Nucleus accumbens (tissue), 56 donors: ENCODE measurements at regions not wholly inside any gene's neighbourhood (a gene's known extent, or its start where the extent isn't known, plus 50 kb on each side); places are given as distances from the start of the nearest gene placed in this dataset.
"Not testable (repeated sequence)": the region's sequence is repeated elsewhere in the genome, so short reads cannot be mapped to it uniquely, and the experiment has no call there.

Experiments
- DNase-seq, 56 donors: peaks; one replicate each; lab custom pipeline; 2025; lab: John Stamatoyannopoulos, UW

GRCh38 chr11:25602959-25603358 is 729.0 kb upstream of the ANO3 start:
- no peak for DNase-seq

- DNase-seq, result no peak
Observed at GRCh38 chr11:25612806-25613205, 719.1 kb upstream of the ANO3 start.

- DNase-seq, result no peak
Observed at GRCh38 chr11:25613451-25613850, 718.5 kb upstream of the ANO3 start.

GRCh38 chr11:25613865-25614264 is 718.1 kb upstream of the ANO3 start:
- DNase-seq, result no peak

GRCh38 chr11:25615069-25615468 is 716.9 kb upstream of the ANO3 start:
- no peak for DNase-seq

- peak in 3 of 56 donors; percentile 5 to 42 (median 10) for DNase-seq
Observed at GRCh38 chr11:25615841-25616240, 716.1 kb upstream of the ANO3 start.

GRCh38 chr11:25625094-25625493 is 706.8 kb upstream of the ANO3 start:
- DNase-seq, result no peak

GRCh38 chr11:25628030-25628429 is 703.9 kb upstream of the ANO3 start:
- no peak for DNase-seq

- DNase-seq, result no peak
Observed at GRCh38 chr11:25633230-25633629, 698.7 kb upstream of the ANO3 start.

GRCh38 chr11:25649220-25649619 is 682.7 kb upstream of the ANO3 start:
- not testable (repeated sequence) for DNase-seq

GRCh38 chr11:25650319-25650718 is 681.6 kb upstream of the ANO3 start:
- no peak for DNase-seq

- no peak for DNase-seq
Observed at GRCh38 chr11:25655636-25656035, 676.3 kb upstream of the ANO3 start.

- no peak for DNase-seq
Observed at GRCh38 chr11:25658916-25659315, 673.0 kb upstream of the ANO3 start.

GRCh38 chr11:25659706-25660105 is 672.2 kb upstream of the ANO3 start:
- no peak for DNase-seq

GRCh38 chr11:25667871-25668270 is 664.1 kb upstream of the ANO3 start:
- DNase-seq, result no peak

GRCh38 chr11:25691959-25692358 is 640.0 kb upstream of the ANO3 start:
- DNase-seq, result no peak

GRCh38 chr11:25702417-25702816 is 629.5 kb upstream of the ANO3 start:
- DNase-seq, result no peak

GRCh38 chr11:25710975-25711374 is 621.0 kb upstream of the ANO3 start:
- no peak for DNase-seq

- no peak for DNase-seq
Observed at GRCh38 chr11:25727944-25728343, 604.0 kb upstream of the ANO3 start.

GRCh38 chr11:25730230-25730629 is 601.7 kb upstream of the ANO3 start:
- no peak for DNase-seq

- DNase-seq, result no peak
Observed at GRCh38 chr11:25733777-25734176, 598.2 kb upstream of the ANO3 start.

GRCh38 chr11:25734591-25735211 is 597.2 kb upstream of the ANO3 start:
- no peak for DNase-seq

GRCh38 chr11:25737071-25737675 is 594.8 kb upstream of the ANO3 start:
- DNase-seq, result no peak
